CD14-positive monocyte (primary cell): ENCODE measurements at regions not wholly inside any gene's neighbourhood (a gene's known extent, or its start where the extent isn't known, plus 50 kb on each side); places are given as distances from the start of the nearest gene placed in this dataset.

Experiments used
- DNase-seq, 3 donors: peaks; one replicate each; pipeline ENCODE4 v3.0.0-alpha.2; 2011 to 2022
- H2AFZ ChIP-seq: 2 replicates; pipeline ENCODE4 v1.6.0; 2012; ENCODE audit warnings: mild to moderate bottlenecking, low read depth, low read length, inconsistent platforms; ENCODE audit not compliant: insufficient read depth, poor library complexity, severe bottlenecking
- H3K27ac ChIP-seq, 2 donors: 1 replicate in 1 of 2; 2 replicates in 1 of 2; pipeline ENCODE4 v1.5.1; 2012 to 2013; ENCODE audit warnings: low read length in 2 of 2, control low read depth in 1 of 2, inconsistent platforms in 1 of 2, low read depth in 1 of 2, mild to moderate bottlenecking in 1 of 2
- H3K27me3 ChIP-seq, 2 donors: one replicate each; pipeline versions ENCODE4 v1.6.0 to v1.6.1; 2011 to 2013; ENCODE audit warnings: low read length in 2 of 2; ENCODE audit not compliant: control insufficient read depth in 2 of 2, insufficient read depth in 2 of 2
- H3K36me3 ChIP-seq, 2 donors: replicated peaks in 1 of 2; 1 replicate in 1 of 2; 2 replicates in 1 of 2; pipeline versions ENCODE4 v1.5.1 to v1.6.1; 2012 to 2013; ENCODE audit warnings: low read length in 2 of 2, control low read depth in 1 of 2, inconsistent platforms in 1 of 2, mild to moderate bottlenecking in 1 of 2; ENCODE audit not compliant: insufficient read depth in 2 of 2, control insufficient read depth in 1 of 2
- H3K4me1 ChIP-seq, 2 donors: 1 replicate in 1 of 2; 2 replicates in 1 of 2; pipeline versions ENCODE4 v1.5.1 to v1.6.1; 2012 to 2013; ENCODE audit warnings: low read length in 2 of 2, control low read depth in 1 of 2, inconsistent platforms in 1 of 2, mild to moderate bottlenecking in 1 of 2, moderate library complexity in 1 of 2; ENCODE audit not compliant: insufficient read depth in 2 of 2, control insufficient read depth in 1 of 2
- H3K4me2 ChIP-seq: replicated peaks from 2 replicates; pipeline ENCODE3; 2012; ENCODE audit warnings: low read length, moderate library complexity, mild to moderate bottlenecking; ENCODE audit not compliant: poor library complexity, severe bottlenecking; ENCODE audit errors: extremely low read depth
- H3K4me3 ChIP-seq, 3 experiments: fragments of 200-600 bp in 1 of 3; sonication (generic) in 1 of 3; replicated peaks in 1 of 3; 1 replicate in 2 of 3; 2 replicates in 1 of 3; pipeline ENCODE4 v1.5.1; 2011 to 2013; ENCODE audit warnings: low read length in 3 of 3, mild to moderate bottlenecking in 3 of 3, control low read depth in 2 of 3, low read depth in 2 of 3, inconsistent platforms in 1 of 3, moderate library complexity in 1 of 3
- H3K79me2 ChIP-seq: 2 replicates; pipeline ENCODE4 v1.6.0; 2012; ENCODE audit warnings: mild to moderate bottlenecking, control low read depth, inconsistent platforms, low read length, moderate library complexity; ENCODE audit not compliant: insufficient read depth
- H3K9ac ChIP-seq: 2 replicates; pipeline ENCODE4 v1.6.0; 2017; ENCODE audit warnings: low read length, mild to moderate bottlenecking; ENCODE audit not compliant: insufficient read depth, poor library complexity, severe bottlenecking
- H3K9me3 ChIP-seq, 2 donors: replicated peaks in 1 of 2; 1 replicate in 1 of 2; 2 replicates in 1 of 2; pipeline versions ENCODE4 v1.5.1 to v1.6.1; 2012 to 2013; ENCODE audit warnings: low read length in 2 of 2, control low read depth in 1 of 2; ENCODE audit not compliant: control insufficient read depth in 1 of 2, insufficient read depth in 1 of 2
- H4K20me1 ChIP-seq: 2 replicates; pipeline ENCODE4 v1.6.0; 2012; ENCODE audit warnings: mild to moderate bottlenecking, low read length, control low read depth, moderate library complexity; ENCODE audit not compliant: insufficient read depth
- H3K27ac Mint-ChIP-seq, 7 donors: one replicate each; pipeline ENCODE4 v1.8.0; 2020; ENCODE audit warnings: mild to moderate bottlenecking in 7 of 7, mixed read lengths in 7 of 7, moderate library complexity in 6 of 7, inconsistent platforms in 2 of 7
- H3K27me3 Mint-ChIP-seq, 3 donors: one replicate each; pipeline ENCODE4 v1.8.0; 2021 to 2022; ENCODE audit warnings: low read depth in 3 of 3, mild to moderate bottlenecking in 3 of 3, mixed read lengths in 3 of 3, moderate library complexity in 3 of 3, inconsistent platforms in 1 of 3
- H3K36me3 Mint-ChIP-seq, 2 donors: one replicate each; pipeline ENCODE4 v1.8.0; 2020; ENCODE audit warnings: mixed read lengths in 2 of 2, inconsistent platforms in 1 of 2, mild to moderate bottlenecking in 1 of 2
- H3K4me1 Mint-ChIP-seq: one replicate; pipeline ENCODE4 v1.8.0; 2020; ENCODE audit warnings: mild to moderate bottlenecking, mixed read lengths
- H3K4me3 Mint-ChIP-seq, 2 donors: one replicate each; pipeline ENCODE4 v1.8.0; 2020; ENCODE audit warnings: mild to moderate bottlenecking in 2 of 2, mixed read lengths in 2 of 2, moderate library complexity in 1 of 2
- H3K9me3 Mint-ChIP-seq, 7 donors: one replicate each; pipeline ENCODE4 v1.8.0; 2020 to 2022; ENCODE audit warnings: mixed read lengths in 7 of 7, mild to moderate bottlenecking in 6 of 7, moderate library complexity in 6 of 7, inconsistent platforms in 2 of 7
- CTCF ChIP-seq: fragments of 200-600 bp; IDR thresholded peaks from one replicate; pipeline ENCODE4 v1.8.0; 2022; ENCODE audit warnings: antibody characterized with exemption, mild to moderate bottlenecking
- WGBS: methylation state at CpG from one replicate; pipeline ENCODE4 v1.1.5; 2013; ENCODE audit warnings: missing lambda C conversion rate; ENCODE audit not compliant: insufficient coverage; 5-methylcytosine and 5-hydroxymethylcytosine counted together
- intact Hi-C, 2 donors: fragments of 100-400 bp; cut with micrococcal nuclease; formaldehyde crosslinking; loops; one replicate each; pipeline versions ENCODE4 v1.15.0 to v1.15.1; 2023

GRCh38 chr11:134752526-134752925 is 340.5 kb upstream of the B3GAT1 start:
- intact Hi-C loops, result no loop called here
- Mint-ChIP-seq H3K9me3 (peaks cover 5 to 18% (median 9%) of the 10 kb centered on the region in 7 donors), H3K27me3 (peaks cover 0 to 3% (median 2%) of the 10 kb centered on the region in 3 donors), H3K36me3 (no peaks in the 10 kb centered on the region), H3K4me1 (no peaks in the 10 kb centered on the region), H3K27ac (no peak overlapping the region), H3K4me3 (no peak overlapping the region)
- H3K9me3 ChIP-seq, result peaks cover 9 to 12% of the 10 kb centered on the region in 2 donors
- H4K20me1 ChIP-seq, result no peaks in the 10 kb centered on the region
- no peaks in the 10 kb centered on the region for H3K36me3 ChIP-seq
- no peaks in the 10 kb centered on the region for H3K4me1 ChIP-seq
- no peak overlapping the region for H2AFZ ChIP-seq
- H3K79me2 ChIP-seq, result no peaks in the 10 kb centered on the region
- DNase-seq, result no peak
- no peaks in the 10 kb centered on the region for H3K27me3 ChIP-seq
- H3K9ac ChIP-seq, result no peak overlapping the region
- H3K27ac ChIP-seq, result no peak overlapping the region
- 91% methylated on average over 5 of the region's 6 CpGs for WGBS
- no peak overlapping the region for H3K4me3 ChIP-seq
- no peak for TF ChIP-seq CTCF
- H3K4me2 ChIP-seq, result no peak overlapping the region

- intact Hi-C loops, result no loop called here
- WGBS, result 93% methylated on average over 5 of the region's 6 CpGs
These were observed 339.7 kb upstream of the B3GAT1 start for GRCh38 chr11:134751766-134752165.

More at GRCh38 chr11:134751766-134752165, 339.7 kb upstream of the B3GAT1 start:
- H3K4me1 ChIP-seq, result no peaks in the 10 kb centered on the region
- H3K27me3 Mint-ChIP-seq, result peaks cover 0 to 3% (median 2%) of the 10 kb centered on the region in 3 donors
- peaks cover 5 to 22% (median 9%) of the 10 kb centered on the region in 7 donors for H3K9me3 Mint-ChIP-seq
- no peak overlapping the region for H3K4me3 Mint-ChIP-seq
- no peak overlapping the region for H3K4me2 ChIP-seq
- H3K27ac ChIP-seq, result no peak overlapping the region
- DNase-seq, result no peak
- no peak for TF ChIP-seq CTCF
- no peak overlapping the region for H3K4me3 ChIP-seq
- H3K4me1 Mint-ChIP-seq, result no peaks in the 10 kb centered on the region
- no peaks in the 10 kb centered on the region for H3K79me2 ChIP-seq
- peaks cover 9 to 15% of the 10 kb centered on the region in 2 donors for H3K9me3 ChIP-seq
- no peaks in the 10 kb centered on the region for H3K27me3 ChIP-seq
- H3K36me3 Mint-ChIP-seq, result no peaks in the 10 kb centered on the region
- no peak overlapping the region for H2AFZ ChIP-seq
- H3K9ac ChIP-seq, result no peak overlapping the region
- no peak overlapping the region for H3K27ac Mint-ChIP-seq
- no peaks in the 10 kb centered on the region for H3K36me3 ChIP-seq
- no peaks in the 10 kb centered on the region for H4K20me1 ChIP-seq
